ENCODE measurements at regions not wholly inside any gene's neighbourhood (a gene's known extent, or its start where the extent isn't known, plus 50 kb on each side); places are given as distances from the start of the nearest gene placed in this dataset.

DNA sequence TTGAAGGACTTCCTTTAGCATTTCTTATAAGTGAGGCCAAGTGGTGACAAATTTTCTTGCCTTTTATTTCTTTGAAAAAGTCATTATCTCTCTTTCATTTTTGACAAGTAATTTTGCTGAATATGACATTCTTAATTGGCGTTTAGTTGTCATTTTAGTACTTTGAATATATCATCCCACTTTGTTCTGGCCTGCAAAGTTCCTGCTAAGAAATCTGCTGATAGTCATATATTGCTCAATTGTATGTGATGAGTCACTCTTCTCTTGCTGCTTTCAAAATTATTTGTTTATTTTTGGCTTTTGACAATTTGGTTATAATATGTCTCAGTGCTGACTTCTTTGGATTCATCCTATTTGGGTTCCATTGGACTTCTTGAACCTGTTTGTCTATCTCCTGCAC lies 312.6 kb downstream of the DUSP10 start:
- FAIRE-seq (no peak), DNase-seq (ENCODE audit: low read depth, low spot score) (no peak), ATAC-seq (no peak)
- Histone ChIP-seq H2AFZ (ENCODE audit: control insufficient read depth, low read depth, low read length) (no peak overlapping the region), H3K4me2 (ENCODE audit: control insufficient read depth, insufficient read depth) (no peak overlapping the region), H3K9ac (ENCODE audit: control insufficient read depth, insufficient read depth, low read length) (no peak overlapping the region), H3K27ac (ENCODE audit: control insufficient read depth, insufficient read depth) (no peak overlapping the region), H3K4me3 (no peak overlapping the region), H3K4me1 (ENCODE audit: control insufficient read depth, insufficient read depth, low read length) (no peaks in the 10 kb centered on the region), H3K36me3 (ENCODE audit: control insufficient read depth in 2 of 2, insufficient read depth in 2 of 2, low read length in 1 of 2) (no peaks in the 10 kb centered on the region), H3K79me2 (ENCODE audit: control insufficient read depth, insufficient read depth, low read length) (no peaks in the 10 kb centered on the region), H3K9me3 (replicated peaks; ENCODE audit: control insufficient read depth, insufficient read depth, low read length) (no peaks in the 10 kb centered on the region; the same call in 2 of the 3 replicates), H4K20me1 (ENCODE audit: control insufficient read depth, insufficient read depth) (no peaks in the 10 kb centered on the region), H3K27me3 (replicated peaks in 1 of 2; ENCODE audit: control insufficient read depth in 2 of 2, insufficient read depth in 2 of 2, low read length in 1 of 2) (no peaks in the 10 kb centered on the region; a peak in 1 of 4 replicates)
- intact Hi-C loops (cut with micrococcal nuclease; ENCODE audit: unreplicated experiment) = no loop called here
- RAD21 ChIA-PET (ENCODE audit: unreplicated experiment) = no interaction called here
- in situ Hi-C loops (cut with MboI) = no loop called here
- no TSS peak for BruUV-seq (replicated peaks)
- 0% methylated on average over 1 of the region's 1 CpG for WGBS (ENCODE audit: insufficient coverage, insufficient replicate concordance, low lambda C conversion rate, missing lambda C conversion rate)
- SMC1A ChIA-PET (ENCODE audit: uncharacterized antibody, unreplicated experiment) = interaction anchor here (2.0 kb wide), 1 partner anchor 520 kb away, joined by 6 read pairs; no protein-coding TSS in a partner anchor
- CTCF ChIA-PET = interaction anchor here (8.5 kb wide), 1 partner anchor 554 kb away, joined by 142 read pairs; no protein-coding TSS in a partner anchor
- POLR2A ChIA-PET = no interaction called here
- TF ChIP-seq, protein P1, sequence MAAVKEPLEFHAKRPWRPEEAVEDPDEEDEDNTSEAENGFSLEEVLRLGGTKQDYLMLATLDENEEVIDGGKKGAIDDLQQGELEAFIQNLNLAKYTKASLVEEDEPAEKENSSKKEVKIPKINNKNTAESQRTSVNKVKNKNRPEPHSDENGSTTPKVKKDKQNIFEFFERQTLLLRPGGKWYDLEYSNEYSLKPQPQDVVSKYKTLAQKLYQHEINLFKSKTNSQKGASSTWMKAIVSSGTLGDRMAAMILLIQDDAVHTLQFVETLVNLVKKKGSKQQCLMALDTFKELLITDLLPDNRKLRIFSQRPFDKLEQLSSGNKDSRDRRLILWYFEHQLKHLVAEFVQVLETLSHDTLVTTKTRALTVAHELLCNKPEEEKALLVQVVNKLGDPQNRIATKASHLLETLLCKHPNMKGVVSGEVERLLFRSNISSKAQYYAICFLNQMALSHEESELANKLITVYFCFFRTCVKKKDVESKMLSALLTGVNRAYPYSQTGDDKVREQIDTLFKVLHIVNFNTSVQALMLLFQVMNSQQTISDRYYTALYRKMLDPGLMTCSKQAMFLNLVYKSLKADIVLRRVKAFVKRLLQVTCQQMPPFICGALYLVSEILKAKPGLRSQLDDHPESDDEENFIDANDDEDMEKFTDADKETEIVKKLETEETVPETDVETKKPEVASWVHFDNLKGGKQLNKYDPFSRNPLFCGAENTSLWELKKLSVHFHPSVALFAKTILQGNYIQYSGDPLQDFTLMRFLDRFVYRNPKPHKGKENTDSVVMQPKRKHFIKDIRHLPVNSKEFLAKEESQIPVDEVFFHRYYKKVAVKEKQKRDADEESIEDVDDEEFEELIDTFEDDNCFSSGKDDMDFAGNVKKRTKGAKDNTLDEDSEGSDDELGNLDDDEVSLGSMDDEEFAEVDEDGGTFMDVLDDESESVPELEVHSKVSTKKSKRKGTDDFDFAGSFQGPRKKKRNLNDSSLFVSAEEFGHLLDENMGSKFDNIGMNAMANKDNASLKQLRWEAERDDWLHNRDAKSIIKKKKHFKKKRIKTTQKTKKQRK (IDR thresholded peaks at IDR 0.05; ENCODE audit: low read depth, low read length) = no peak
- TF ChIP-seq TARDBP (IDR thresholded peaks at IDR 0.05; ENCODE audit: borderline replicate concordance) (no peak), YBX1 (IDR thresholded peaks at IDR 0.05) (no peak), ZBED1 (IDR thresholded peaks at IDR 0.05; ENCODE audit: borderline replicate concordance) (no peak), FOXM1 (IDR thresholded peaks at IDR 0.05; ENCODE audit: low read depth, low read length) (no peak), LARP7 (IDR thresholded peaks at IDR 0.05) (no peak), BMI1 (IDR thresholded peaks at IDR 0.05; ENCODE audit: borderline replicate concordance) (no peak), NR2C2 (IDR thresholded peaks at IDR 0.05; ENCODE audit: borderline replicate concordance, control insufficient read depth, insufficient read length, low read depth) (no peak), GATAD2B (conservative IDR thresholded peaks at IDR 0.05; ENCODE audit: low read depth) (no peak), CEBPB (IDR thresholded peaks at IDR 0.05; ENCODE audit: borderline replicate concordance in 1 of 2, low read depth in 2 of 2, low read length in 2 of 2) (no peak), IRF4 (IDR thresholded peaks at IDR 0.05; ENCODE audit: low read depth, low read length) (no peak), EGR1 (IDR thresholded peaks at IDR 0.05; ENCODE audit: borderline replicate concordance in 1 of 2, low read depth in 2 of 2, low read length in 2 of 2) (no peak)
- TF ChIP-seq, protein P2, sequence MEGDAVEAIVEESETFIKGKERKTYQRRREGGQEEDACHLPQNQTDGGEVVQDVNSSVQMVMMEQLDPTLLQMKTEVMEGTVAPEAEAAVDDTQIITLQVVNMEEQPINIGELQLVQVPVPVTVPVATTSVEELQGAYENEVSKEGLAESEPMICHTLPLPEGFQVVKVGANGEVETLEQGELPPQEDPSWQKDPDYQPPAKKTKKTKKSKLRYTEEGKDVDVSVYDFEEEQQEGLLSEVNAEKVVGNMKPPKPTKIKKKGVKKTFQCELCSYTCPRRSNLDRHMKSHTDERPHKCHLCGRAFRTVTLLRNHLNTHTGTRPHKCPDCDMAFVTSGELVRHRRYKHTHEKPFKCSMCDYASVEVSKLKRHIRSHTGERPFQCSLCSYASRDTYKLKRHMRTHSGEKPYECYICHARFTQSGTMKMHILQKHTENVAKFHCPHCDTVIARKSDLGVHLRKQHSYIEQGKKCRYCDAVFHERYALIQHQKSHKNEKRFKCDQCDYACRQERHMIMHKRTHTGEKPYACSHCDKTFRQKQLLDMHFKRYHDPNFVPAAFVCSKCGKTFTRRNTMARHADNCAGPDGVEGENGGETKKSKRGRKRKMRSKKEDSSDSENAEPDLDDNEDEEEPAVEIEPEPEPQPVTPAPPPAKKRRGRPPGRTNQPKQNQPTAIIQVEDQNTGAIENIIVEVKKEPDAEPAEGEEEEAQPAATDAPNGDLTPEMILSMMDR (IDR thresholded peaks at IDR 0.05 in 2 of 3, conservative IDR thresholded peaks at IDR 0.05 in 1 of 3; ENCODE audit: control insufficient read depth in 2 of 3, extremely low read depth in 1 of 3, insufficient read depth in 1 of 3, low read depth in 3 of 3, low read length in 3 of 3) = no peak
- TF ChIP-seq, protein P3, sequence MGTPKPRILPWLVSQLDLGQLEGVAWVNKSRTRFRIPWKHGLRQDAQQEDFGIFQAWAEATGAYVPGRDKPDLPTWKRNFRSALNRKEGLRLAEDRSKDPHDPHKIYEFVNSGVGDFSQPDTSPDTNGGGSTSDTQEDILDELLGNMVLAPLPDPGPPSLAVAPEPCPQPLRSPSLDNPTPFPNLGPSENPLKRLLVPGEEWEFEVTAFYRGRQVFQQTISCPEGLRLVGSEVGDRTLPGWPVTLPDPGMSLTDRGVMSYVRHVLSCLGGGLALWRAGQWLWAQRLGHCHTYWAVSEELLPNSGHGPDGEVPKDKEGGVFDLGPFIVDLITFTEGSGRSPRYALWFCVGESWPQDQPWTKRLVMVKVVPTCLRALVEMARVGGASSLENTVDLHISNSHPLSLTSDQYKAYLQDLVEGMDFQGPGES (IDR thresholded peaks at IDR 0.05) = no peak
- TF ChIP-seq, protein P4, sequence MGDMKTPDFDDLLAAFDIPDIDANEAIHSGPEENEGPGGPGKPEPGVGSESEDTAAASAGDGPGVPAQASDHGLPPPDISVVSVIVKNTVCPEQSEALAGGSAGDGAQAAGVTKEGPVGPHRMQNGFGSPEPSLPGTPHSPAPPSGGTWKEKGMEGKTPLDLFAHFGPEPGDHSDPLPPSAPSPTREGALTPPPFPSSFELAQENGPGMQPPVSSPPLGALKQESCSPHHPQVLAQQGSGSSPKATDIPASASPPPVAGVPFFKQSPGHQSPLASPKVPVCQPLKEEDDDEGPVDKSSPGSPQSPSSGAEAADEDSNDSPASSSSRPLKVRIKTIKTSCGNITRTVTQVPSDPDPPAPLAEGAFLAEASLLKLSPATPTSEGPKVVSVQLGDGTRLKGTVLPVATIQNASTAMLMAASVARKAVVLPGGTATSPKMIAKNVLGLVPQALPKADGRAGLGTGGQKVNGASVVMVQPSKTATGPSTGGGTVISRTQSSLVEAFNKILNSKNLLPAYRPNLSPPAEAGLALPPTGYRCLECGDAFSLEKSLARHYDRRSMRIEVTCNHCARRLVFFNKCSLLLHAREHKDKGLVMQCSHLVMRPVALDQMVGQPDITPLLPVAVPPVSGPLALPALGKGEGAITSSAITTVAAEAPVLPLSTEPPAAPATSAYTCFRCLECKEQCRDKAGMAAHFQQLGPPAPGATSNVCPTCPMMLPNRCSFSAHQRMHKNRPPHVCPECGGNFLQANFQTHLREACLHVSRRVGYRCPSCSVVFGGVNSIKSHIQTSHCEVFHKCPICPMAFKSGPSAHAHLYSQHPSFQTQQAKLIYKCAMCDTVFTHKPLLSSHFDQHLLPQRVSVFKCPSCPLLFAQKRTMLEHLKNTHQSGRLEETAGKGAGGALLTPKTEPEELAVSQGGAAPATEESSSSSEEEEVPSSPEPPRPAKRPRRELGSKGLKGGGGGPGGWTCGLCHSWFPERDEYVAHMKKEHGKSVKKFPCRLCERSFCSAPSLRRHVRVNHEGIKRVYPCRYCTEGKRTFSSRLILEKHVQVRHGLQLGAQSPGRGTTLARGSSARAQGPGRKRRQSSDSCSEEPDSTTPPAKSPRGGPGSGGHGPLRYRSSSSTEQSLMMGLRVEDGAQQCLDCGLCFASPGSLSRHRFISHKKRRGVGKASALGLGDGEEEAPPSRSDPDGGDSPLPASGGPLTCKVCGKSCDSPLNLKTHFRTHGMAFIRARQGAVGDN (IDR thresholded peaks at IDR 0.05) = no peak
